ENCODE measurements at regions not wholly inside any gene's neighbourhood (a gene's known extent, or its start where the extent isn't known, plus 50 kb on each side); places are given as distances from the start of the nearest gene placed in this dataset.

DNA sequence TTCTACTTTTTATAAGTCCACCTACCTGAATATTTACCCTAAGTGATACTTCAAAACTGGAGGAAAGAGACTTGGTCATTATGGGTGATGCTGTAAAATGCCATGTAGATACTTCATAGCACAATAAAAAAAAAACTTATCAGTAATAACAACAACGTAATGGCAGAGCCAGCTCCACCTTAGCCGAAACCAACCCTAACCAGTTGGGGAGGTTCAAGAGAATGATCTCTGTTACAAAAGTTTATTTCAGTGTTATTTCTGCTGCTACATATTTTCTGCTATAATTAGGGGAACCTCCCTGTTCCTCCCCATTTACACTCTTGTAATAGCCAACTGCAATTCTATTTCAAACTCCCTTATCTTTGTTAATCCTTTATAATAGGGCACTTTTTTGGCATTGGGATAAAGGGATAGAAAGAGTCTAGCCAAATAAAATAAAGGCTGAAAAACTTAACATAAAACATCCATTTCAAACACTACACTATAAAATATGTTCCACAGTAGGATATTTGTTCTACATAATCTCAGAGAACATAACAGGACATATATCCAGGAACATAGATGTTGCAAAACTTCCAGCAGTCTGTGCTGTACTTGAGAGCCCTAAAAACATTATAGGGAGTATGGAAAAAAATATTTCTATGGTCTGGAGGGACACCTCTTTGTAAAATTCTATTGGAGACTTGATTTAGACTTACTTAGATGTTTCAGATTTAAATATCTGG lies 138.7 kb upstream of the POF1B start (continued):
- no peak for TF ChIP-seq KDM5A (IDR thresholded peaks at IDR 0.05; ENCODE audit: low read length)
- TF ChIP-seq CREB1 (IDR thresholded peaks at IDR 0.05), result no peak
- TF ChIP-seq TBP (IDR thresholded peaks at IDR 0.05; ENCODE audit: low read depth, low read length), result no peak
- TF ChIP-seq, protein P1, sequence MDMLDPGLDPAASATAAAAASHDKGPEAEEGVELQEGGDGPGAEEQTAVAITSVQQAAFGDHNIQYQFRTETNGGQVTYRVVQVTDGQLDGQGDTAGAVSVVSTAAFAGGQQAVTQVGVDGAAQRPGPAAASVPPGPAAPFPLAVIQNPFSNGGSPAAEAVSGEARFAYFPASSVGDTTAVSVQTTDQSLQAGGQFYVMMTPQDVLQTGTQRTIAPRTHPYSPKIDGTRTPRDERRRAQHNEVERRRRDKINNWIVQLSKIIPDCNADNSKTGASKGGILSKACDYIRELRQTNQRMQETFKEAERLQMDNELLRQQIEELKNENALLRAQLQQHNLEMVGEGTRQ (IDR thresholded peaks at IDR 0.05; ENCODE audit: low read length), result no peak
